ENCODE measurements at regions not wholly inside any gene's neighbourhood (a gene's known extent, or its start where the extent isn't known, plus 50 kb on each side); places are given as distances from the start of the nearest gene placed in this dataset.

DNA sequence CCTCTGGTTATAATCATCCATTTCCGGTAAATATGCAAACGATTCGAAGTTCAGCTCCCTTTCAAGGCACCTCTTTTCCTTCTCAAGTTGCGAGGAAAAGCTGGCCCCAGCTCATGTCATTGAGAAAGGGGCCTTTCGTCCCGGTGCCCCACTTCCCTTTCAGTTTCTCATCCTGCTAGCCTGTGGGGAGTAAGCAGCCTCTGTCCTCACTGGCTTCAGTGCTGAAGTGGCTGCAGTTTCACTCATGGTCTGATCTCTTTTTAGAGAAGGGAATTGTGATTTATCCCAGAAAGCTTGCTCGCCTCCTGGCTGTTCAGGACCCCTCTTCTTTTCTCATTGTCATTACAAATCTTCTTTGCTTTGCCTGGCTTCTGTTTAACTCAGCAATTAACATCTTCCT lies 207.5 kb downstream of the NR4A2 start:
- no peak for DNase-seq (ENCODE audit: unreplicated experiment)
- BruUV-seq (replicated peaks), result no TSS peak
- TF ChIP-seq, protein P1, sequence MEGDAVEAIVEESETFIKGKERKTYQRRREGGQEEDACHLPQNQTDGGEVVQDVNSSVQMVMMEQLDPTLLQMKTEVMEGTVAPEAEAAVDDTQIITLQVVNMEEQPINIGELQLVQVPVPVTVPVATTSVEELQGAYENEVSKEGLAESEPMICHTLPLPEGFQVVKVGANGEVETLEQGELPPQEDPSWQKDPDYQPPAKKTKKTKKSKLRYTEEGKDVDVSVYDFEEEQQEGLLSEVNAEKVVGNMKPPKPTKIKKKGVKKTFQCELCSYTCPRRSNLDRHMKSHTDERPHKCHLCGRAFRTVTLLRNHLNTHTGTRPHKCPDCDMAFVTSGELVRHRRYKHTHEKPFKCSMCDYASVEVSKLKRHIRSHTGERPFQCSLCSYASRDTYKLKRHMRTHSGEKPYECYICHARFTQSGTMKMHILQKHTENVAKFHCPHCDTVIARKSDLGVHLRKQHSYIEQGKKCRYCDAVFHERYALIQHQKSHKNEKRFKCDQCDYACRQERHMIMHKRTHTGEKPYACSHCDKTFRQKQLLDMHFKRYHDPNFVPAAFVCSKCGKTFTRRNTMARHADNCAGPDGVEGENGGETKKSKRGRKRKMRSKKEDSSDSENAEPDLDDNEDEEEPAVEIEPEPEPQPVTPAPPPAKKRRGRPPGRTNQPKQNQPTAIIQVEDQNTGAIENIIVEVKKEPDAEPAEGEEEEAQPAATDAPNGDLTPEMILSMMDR (IDR thresholded peaks at IDR 0.05; ENCODE audit: unreplicated experiment), result no peak
- Mint-ChIP-seq H3K36me3 (ENCODE audit: insufficient read depth, unreplicated experiment) (no peaks in the 10 kb centered on the region), H3K27me3 (ENCODE audit: insufficient read depth, unreplicated experiment) (no peaks in the 10 kb centered on the region), H3K4me1 (ENCODE audit: insufficient read depth, unreplicated experiment) (no peaks in the 10 kb centered on the region), H3K4me3 (ENCODE audit: unreplicated experiment) (no peak overlapping the region), H3K9me3 (ENCODE audit: unreplicated experiment) (no peaks in the 10 kb centered on the region), H3K27ac (ENCODE audit: low read depth, unreplicated experiment) (no peak overlapping the region)
- ChIA-PET CTCF (interaction anchor here (0.9 kb wide), 1 partner anchor 10 kb away, joined by 7 read pairs; no protein-coding TSS in a partner anchor), POLR2A (no interaction called here)
- intact Hi-C loops (cut with micrococcal nuclease), result no loop called here

GRCh38 chr2:156124458-156124857 lies 208.1 kb downstream of the NR4A2 start:
- TF ChIP-seq, protein P1 (IDR thresholded peaks at IDR 0.05; ENCODE audit: unreplicated experiment), result no peak
- Mint-ChIP-seq H3K27me3 (ENCODE audit: insufficient read depth, unreplicated experiment) (no peaks in the 10 kb centered on the region), H3K36me3 (ENCODE audit: insufficient read depth, unreplicated experiment) (no peaks in the 10 kb centered on the region), H3K9me3 (ENCODE audit: unreplicated experiment) (no peaks in the 10 kb centered on the region), H3K4me1 (ENCODE audit: insufficient read depth, unreplicated experiment) (no peaks in the 10 kb centered on the region), H3K4me3 (ENCODE audit: unreplicated experiment) (no peak overlapping the region), H3K27ac (ENCODE audit: low read depth, unreplicated experiment) (no peak overlapping the region)
- ChIA-PET CTCF (interaction anchor here (0.6 to 0.9 kb wide), 3 partner anchors 10 to 23 kb away, joined by 3 to 7 read pairs (median 4); no protein-coding TSS in a partner anchor), POLR2A (no interaction called here)
- DNase-seq (ENCODE audit: unreplicated experiment), result no peak
- intact Hi-C loops (cut with micrococcal nuclease), result no loop called here
- BruUV-seq (replicated peaks), result no TSS peak

GRCh38 chr2:156118753-156119416 lies 213.6 kb downstream of the NR4A2 start:
- intact Hi-C loops (cut with micrococcal nuclease), result no loop called here
- no peak overlapping the region for H3K4me3 Mint-ChIP-seq (ENCODE audit: unreplicated experiment)
- ChIA-PET CTCF (interaction anchor here (0.8 kb wide), 2 partner anchors 10 to 559 kb away, joined by 3 to 4 read pairs; no protein-coding TSS in a partner anchor), POLR2A (no interaction called here)
- peaks cover 6% of the 10 kb centered on the region for H3K36me3 Mint-ChIP-seq (ENCODE audit: insufficient read depth, unreplicated experiment)
- H3K9me3 Mint-ChIP-seq (ENCODE audit: unreplicated experiment), result no peaks in the 10 kb centered on the region
- H3K4me1 Mint-ChIP-seq (ENCODE audit: insufficient read depth, unreplicated experiment), result peaks cover 11% of the 10 kb centered on the region
- no TSS peak for BruUV-seq (replicated peaks)
- H3K27ac Mint-ChIP-seq (ENCODE audit: low read depth, unreplicated experiment), result no peak overlapping the region
- H3K27me3 Mint-ChIP-seq (ENCODE audit: insufficient read depth, unreplicated experiment), result no peaks in the 10 kb centered on the region
- no peak for DNase-seq (ENCODE audit: unreplicated experiment)
- TF ChIP-seq, protein P1 (IDR thresholded peaks at IDR 0.05; ENCODE audit: unreplicated experiment), result no peak

- Mint-ChIP-seq H3K9me3 (ENCODE audit: unreplicated experiment) (no peaks in the 10 kb centered on the region), H3K4me3 (ENCODE audit: unreplicated experiment) (no peak overlapping the region), H3K27ac (ENCODE audit: low read depth, unreplicated experiment) (no peak overlapping the region), H3K27me3 (ENCODE audit: insufficient read depth, unreplicated experiment) (no peaks in the 10 kb centered on the region), H3K36me3 (ENCODE audit: insufficient read depth, unreplicated experiment) (peaks cover 12% of the 10 kb centered on the region), H3K4me1 (ENCODE audit: insufficient read depth, unreplicated experiment) (peaks cover 11% of the 10 kb centered on the region)
- intact Hi-C loops (cut with micrococcal nuclease), result no loop called here
- DNase-seq (ENCODE audit: unreplicated experiment), result no peak
- POLR2A ChIA-PET, result no interaction called here
- CTCF ChIA-PET, result no interaction called here
- no TSS peak for BruUV-seq (replicated peaks)
- TF ChIP-seq, protein P1 (IDR thresholded peaks at IDR 0.05; ENCODE audit: unreplicated experiment), result no peak
These were observed 216.4 kb downstream of the NR4A2 start for GRCh38 chr2:156116113-156116512.

Measured in MCF 10A (cell line).